Fibroblast of lung (primary cell): ENCODE measurements at regions not wholly inside any gene's neighbourhood (a gene's known extent, or its start where the extent isn't known, plus 50 kb on each side); places are given as distances from the start of the nearest gene placed in this dataset.

ENCODE experiments used
- CTCF ChIP-seq, 2 donors: IDR thresholded peaks in 1 of 2; conservative IDR thresholded peaks in 1 of 2; 1 replicate in 1 of 2; 2 replicates in 1 of 2; pipeline ENCODE4 v1.5.1; 2011 to 2012; ENCODE audit warnings: low read length in 2 of 2, control low read depth in 1 of 2, inconsistent platforms in 1 of 2, low read depth in 1 of 2, mild to moderate bottlenecking in 1 of 2
- EZH2 ChIP-seq: IDR thresholded peaks from 2 replicates; pipeline ENCODE4 v1.5.1; 2012; ENCODE audit warnings: low read length, control low read depth, mild to moderate bottlenecking; ENCODE audit errors: missing control alignments

DNA sequence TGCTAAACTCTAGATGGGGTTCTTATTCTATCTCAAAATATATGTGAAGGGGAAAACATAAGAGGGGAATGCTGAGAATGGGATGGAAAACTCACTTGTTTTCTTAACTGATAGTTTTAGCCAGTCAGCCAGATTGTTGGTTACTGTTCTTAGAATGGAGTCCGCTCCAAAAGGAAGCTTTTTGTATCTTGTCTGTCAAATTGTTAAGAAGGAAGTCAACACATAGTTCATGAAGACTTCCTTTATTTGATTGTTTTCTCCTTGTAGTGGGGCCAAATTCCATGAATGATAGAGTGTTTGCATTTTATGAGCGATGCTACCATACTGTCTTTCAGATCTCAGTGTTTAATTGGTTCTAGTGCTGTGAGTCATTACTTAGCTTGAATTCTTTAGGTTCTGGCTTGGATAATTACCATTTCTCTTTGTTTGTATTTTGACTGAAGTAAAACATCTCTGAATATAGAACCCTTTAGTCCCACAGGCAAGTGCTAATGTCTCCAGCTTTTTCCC lies 98.3 kb upstream of the GOT2 start:
- TF ChIP-seq CTCF (conservative IDR thresholded peaks at IDR 0.05 in 1 of 2, IDR thresholded peaks at IDR 0.05 in 1 of 2; ENCODE audit: low read depth in 1 of 2, low read length in 2 of 2) (no peak), EZH2 (no peak)
